ENCODE measurements at regions not wholly inside any gene's neighbourhood (a gene's known extent, or its start where the extent isn't known, plus 50 kb on each side); places are given as distances from the start of the nearest gene placed in this dataset.

DNA sequence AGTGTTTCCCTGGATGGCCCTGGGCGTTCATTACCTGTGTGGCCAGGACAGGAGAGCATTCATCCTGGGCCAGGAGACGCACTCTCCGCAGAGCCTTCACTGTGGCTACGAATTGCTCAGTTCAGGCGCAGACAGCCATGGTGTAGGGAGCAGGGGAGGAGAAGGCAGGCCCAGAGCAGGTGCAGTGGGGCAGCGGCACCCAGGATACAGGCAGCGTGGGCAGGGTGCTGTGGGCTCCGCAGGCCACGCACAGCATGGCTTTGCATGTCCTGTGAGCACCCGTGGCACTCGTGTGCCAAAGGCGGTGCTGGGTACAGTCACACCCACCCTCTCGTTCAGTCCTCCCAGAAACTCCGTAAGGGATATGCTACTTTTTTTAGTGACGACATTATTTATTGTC, 124.2 kb upstream of the B3GAT1 start:
- TF ChIP-seq, protein P1, sequence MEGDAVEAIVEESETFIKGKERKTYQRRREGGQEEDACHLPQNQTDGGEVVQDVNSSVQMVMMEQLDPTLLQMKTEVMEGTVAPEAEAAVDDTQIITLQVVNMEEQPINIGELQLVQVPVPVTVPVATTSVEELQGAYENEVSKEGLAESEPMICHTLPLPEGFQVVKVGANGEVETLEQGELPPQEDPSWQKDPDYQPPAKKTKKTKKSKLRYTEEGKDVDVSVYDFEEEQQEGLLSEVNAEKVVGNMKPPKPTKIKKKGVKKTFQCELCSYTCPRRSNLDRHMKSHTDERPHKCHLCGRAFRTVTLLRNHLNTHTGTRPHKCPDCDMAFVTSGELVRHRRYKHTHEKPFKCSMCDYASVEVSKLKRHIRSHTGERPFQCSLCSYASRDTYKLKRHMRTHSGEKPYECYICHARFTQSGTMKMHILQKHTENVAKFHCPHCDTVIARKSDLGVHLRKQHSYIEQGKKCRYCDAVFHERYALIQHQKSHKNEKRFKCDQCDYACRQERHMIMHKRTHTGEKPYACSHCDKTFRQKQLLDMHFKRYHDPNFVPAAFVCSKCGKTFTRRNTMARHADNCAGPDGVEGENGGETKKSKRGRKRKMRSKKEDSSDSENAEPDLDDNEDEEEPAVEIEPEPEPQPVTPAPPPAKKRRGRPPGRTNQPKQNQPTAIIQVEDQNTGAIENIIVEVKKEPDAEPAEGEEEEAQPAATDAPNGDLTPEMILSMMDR (IDR thresholded peaks at IDR 0.05) = no peak
- no peak for TF ChIP-seq EZH2 (IDR thresholded peaks at IDR 0.05; ENCODE audit: borderline replicate concordance, insufficient read depth, low read depth, low read length, poor library complexity, severe bottlenecking)
